Coronary artery (tissue), 2 donors: ENCODE measurements at regions not wholly inside any gene's neighbourhood (a gene's known extent, or its start where the extent isn't known, plus 50 kb on each side); places are given as distances from the start of the nearest gene placed in this dataset.
"Not testable (repeated sequence)": the region's sequence is repeated elsewhere in the genome, so short reads cannot be mapped to it uniquely, and the experiment has no call there.

Experiments used
- DNase-seq: peaks from one replicate; pipeline ENCODE4 v3.0.0-alpha.2; 2017; ENCODE audit warnings: low spot score
- H3K27ac ChIP-seq, 2 donors: fragments of 200-600 bp; sonication (generic); one replicate each; pipeline ENCODE4 v1.5.1; 2016 to 2019
- H3K4me3 ChIP-seq: fragments of 200-600 bp; sonication (generic); 2 replicates; pipeline ENCODE4 v1.5.1; 2016; ENCODE audit warnings: mild to moderate bottlenecking, moderate library complexity
- CTCF ChIP-seq: fragments of 200-600 bp; sonication (generic); IDR thresholded peaks from one replicate; pipeline ENCODE4 v1.5.1; 2019; ENCODE audit warnings: antibody characterized with exemption

- no peak for DNase-seq
- no peak overlapping the region for H3K27ac ChIP-seq
- no peak for TF ChIP-seq CTCF
These were observed 53.2 kb upstream of the PARP1 start for GRCh38 chr1:226461087-226461486.

GRCh38 chr1:226463925-226464586 is 56.2 kb upstream of the PARP1 start:
- H3K27ac ChIP-seq: no peak overlapping the region
- TF ChIP-seq CTCF: no peak
- DNase-seq: no peak
- no peak overlapping the region for H3K4me3 ChIP-seq

More at GRCh38 chr1:226461087-226461486, 53.2 kb upstream of the PARP1 start:
- no peak overlapping the region for H3K4me3 ChIP-seq

- not testable (repeated sequence) for H3K27ac ChIP-seq
These were observed 56.7 kb upstream of the PARP1 start for GRCh38 chr1:226464587-226464971.

GRCh38 chr1:226466296-226466695 is 58.4 kb upstream of the PARP1 start:
- TF ChIP-seq CTCF: no peak
- DNase-seq: no peak
- Histone ChIP-seq H3K4me3 (no peak overlapping the region), H3K27ac (no peak overlapping the region)

More at GRCh38 chr1:226464587-226464971, 56.7 kb upstream of the PARP1 start:
- H3K4me3 ChIP-seq, DNase-seq: not testable (repeated sequence)

- DNase-seq: no peak
- Histone ChIP-seq H3K4me3 (no peak overlapping the region), H3K27ac (no peak overlapping the region)
- TF ChIP-seq CTCF: no peak
These were observed 59.5 kb upstream of the PARP1 start for GRCh38 chr1:226467443-226467842.

GRCh38 chr1:226470921-226471866 is 63.3 kb upstream of the PARP1 start:
- H3K4me3 ChIP-seq: no peak overlapping the region
- no peak for TF ChIP-seq CTCF
- DNase-seq: no peak
- H3K27ac ChIP-seq: no peak overlapping the region

- TF ChIP-seq CTCF: no peak
- DNase-seq: no peak
- no peak overlapping the region for H3K27ac ChIP-seq
- no peak overlapping the region for H3K4me3 ChIP-seq
These were observed 65.4 kb upstream of the PARP1 start for GRCh38 chr1:226473325-226473724.
